Neural cell (in vitro differentiated cells): ENCODE measurements at regions not wholly inside any gene's neighbourhood (a gene's known extent, or its start where the extent isn't known, plus 50 kb on each side); places are given as distances from the start of the nearest gene placed in this dataset.

Source experiments
- CTCF ChIP-seq: fragments of 450-650 bp; IDR thresholded peaks from 2 replicates; pipeline ENCODE4 v1.5.1; 2014; ENCODE audit warnings: antibody characterized with exemption, mild to moderate bottlenecking, moderate library complexity; ENCODE audit not compliant: poor library complexity, severe bottlenecking
- EP300 ChIP-seq: fragments of 450-650 bp; conservative IDR thresholded peaks from 2 replicates; pipeline ENCODE4 v1.6.1; 2014; ENCODE audit warnings: antibody characterized with exemption, mild to moderate bottlenecking, moderate library complexity; ENCODE audit not compliant: poor library complexity, severe bottlenecking
- MXI1 ChIP-seq: fragments of 450-650 bp; conservative IDR thresholded peaks from 2 replicates; pipeline ENCODE4 v1.6.1; 2014; ENCODE audit warnings: antibody characterized with exemption, mild to moderate bottlenecking; ENCODE audit not compliant: poor library complexity, severe bottlenecking
- POLR2AphosphoS5 ChIP-seq: IDR thresholded peaks from 2 replicates; pipeline ENCODE4 v1.6.1; 2012

- TF ChIP-seq CTCF = no peak
- TF ChIP-seq POLR2AphosphoS5 = no peak
- TF ChIP-seq MXI1 = no peak
- no peak for TF ChIP-seq EP300
Measured at GRCh38 chr6:41487860-41488432, 58.2 kb upstream of the FOXP4 start.
